MCF 10A (cell line): ENCODE measurements at regions not wholly inside any gene's neighbourhood (a gene's known extent, or its start where the extent isn't known, plus 50 kb on each side); places are given as distances from the start of the nearest gene placed in this dataset.
"Not testable (repeated sequence)": the region's sequence is repeated elsewhere in the genome, so short reads cannot be mapped to it uniquely, and the experiment has no call there.

Experiments used
- BruUV-seq: library from RNA; stranded (reverse); fragments of 400-500 nt; replicated peaks from 2 replicates; lab custom pipeline; 2021; lab: Mats Ljungman, UMichigan
- CTCF ChIA-PET: fragments of 300-600 bp; sonication (Branson Sonifier 250); formaldehyde crosslinking; extraction: SDS; loops from one replicate; lab custom pipeline; 2021; ENCODE audit warnings: antibody characterized with exemption, inconsistent platforms; lab: Yijun Ruan, JAX
- POLR2A ChIA-PET: fragments of 300-600, 350-650 bp; sonication (Branson Sonifier 250); formaldehyde crosslinking; extraction: SDS; loops from one replicate; lab custom pipeline; 2020; ENCODE audit warnings: antibody characterized with exemption, inconsistent platforms; lab: Yijun Ruan, JAX
- DNase-seq: peaks from one replicate; pipeline ENCODE4 v3.0.0-alpha.2; 2018; ENCODE audit not compliant: unreplicated experiment
- H3K27ac Mint-ChIP-seq: one replicate; pipeline ENCODE4 v1.8.0; 2022; ENCODE audit warnings: mild to moderate bottlenecking, low read depth, mixed read lengths; ENCODE audit not compliant: unreplicated experiment
- H3K27me3 Mint-ChIP-seq: one replicate; pipeline ENCODE4 v1.8.0; 2022; ENCODE audit warnings: mixed read lengths; ENCODE audit not compliant: insufficient read depth, unreplicated experiment
- H3K36me3 Mint-ChIP-seq: one replicate; pipeline ENCODE4 v1.8.0; 2022; ENCODE audit warnings: mild to moderate bottlenecking, moderate library complexity, mixed read lengths; ENCODE audit not compliant: insufficient read depth, unreplicated experiment
- H3K4me1 Mint-ChIP-seq: one replicate; pipeline ENCODE4 v1.8.0; 2022; ENCODE audit warnings: mixed read lengths; ENCODE audit not compliant: insufficient read depth, unreplicated experiment
- H3K4me3 Mint-ChIP-seq: one replicate; pipeline ENCODE4 v1.8.0; 2022; ENCODE audit warnings: mild to moderate bottlenecking, moderate library complexity, mixed read lengths; ENCODE audit not compliant: unreplicated experiment
- H3K9me3 Mint-ChIP-seq: one replicate; pipeline ENCODE4 v1.8.0; 2022; ENCODE audit warnings: mixed read lengths; ENCODE audit not compliant: unreplicated experiment
- intact Hi-C: fragments of 100-400 bp; cut with micrococcal nuclease; formaldehyde crosslinking; loops from 2 replicates; pipeline ENCODE4 v1.14.1; 2022
- TF ChIP-seq, protein P1 (sequence below): fragments of 200-600 bp; IDR thresholded peaks from one replicate; pipeline ENCODE4 v1.8.0; 2022; ENCODE audit warnings: antibody characterized with exemption, mild to moderate bottlenecking; ENCODE audit not compliant: unreplicated experiment

GRCh38 chrX:95950679-95951078 is 734.0 kb upstream of the DIAPH2 start:
- no TSS peak for BruUV-seq
- no peaks in the 10 kb centered on the region for H3K36me3 Mint-ChIP-seq
- no peaks in the 10 kb centered on the region for H3K9me3 Mint-ChIP-seq
- ChIA-PET CTCF (interaction anchor here (0.7 kb wide), 2 partner anchors 18 to 107 kb away, joined by 4 read pairs; no protein-coding TSS in a partner anchor), POLR2A (interaction anchor here (0.6 to 0.8 kb wide), 2 partner anchors 24 to 612 kb away, joined by 3 to 4 read pairs; no protein-coding TSS in a partner anchor)
- intact Hi-C loops = no loop called here
- no peak overlapping the region for H3K27ac Mint-ChIP-seq
- TF ChIP-seq, protein P1, sequence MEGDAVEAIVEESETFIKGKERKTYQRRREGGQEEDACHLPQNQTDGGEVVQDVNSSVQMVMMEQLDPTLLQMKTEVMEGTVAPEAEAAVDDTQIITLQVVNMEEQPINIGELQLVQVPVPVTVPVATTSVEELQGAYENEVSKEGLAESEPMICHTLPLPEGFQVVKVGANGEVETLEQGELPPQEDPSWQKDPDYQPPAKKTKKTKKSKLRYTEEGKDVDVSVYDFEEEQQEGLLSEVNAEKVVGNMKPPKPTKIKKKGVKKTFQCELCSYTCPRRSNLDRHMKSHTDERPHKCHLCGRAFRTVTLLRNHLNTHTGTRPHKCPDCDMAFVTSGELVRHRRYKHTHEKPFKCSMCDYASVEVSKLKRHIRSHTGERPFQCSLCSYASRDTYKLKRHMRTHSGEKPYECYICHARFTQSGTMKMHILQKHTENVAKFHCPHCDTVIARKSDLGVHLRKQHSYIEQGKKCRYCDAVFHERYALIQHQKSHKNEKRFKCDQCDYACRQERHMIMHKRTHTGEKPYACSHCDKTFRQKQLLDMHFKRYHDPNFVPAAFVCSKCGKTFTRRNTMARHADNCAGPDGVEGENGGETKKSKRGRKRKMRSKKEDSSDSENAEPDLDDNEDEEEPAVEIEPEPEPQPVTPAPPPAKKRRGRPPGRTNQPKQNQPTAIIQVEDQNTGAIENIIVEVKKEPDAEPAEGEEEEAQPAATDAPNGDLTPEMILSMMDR = no peak
- peaks cover 9% of the 10 kb centered on the region for H3K4me1 Mint-ChIP-seq
- no peak overlapping the region for H3K4me3 Mint-ChIP-seq
- peaks cover 27% of the 10 kb centered on the region for H3K27me3 Mint-ChIP-seq
- DNase-seq = no peak

GRCh38 chrX:95953564-95953963 is 731.1 kb upstream of the DIAPH2 start:
- ChIA-PET POLR2A (interaction anchor here (2.0 kb wide), 1 partner anchor 21 kb away, joined by 6 read pairs; no protein-coding TSS in a partner anchor), CTCF (no interaction called here)
- Mint-ChIP-seq H3K4me3 (no peak overlapping the region), H3K27me3 (peaks cover 12% of the 10 kb centered on the region), H3K9me3 (no peaks in the 10 kb centered on the region), H3K27ac (no peak overlapping the region), H3K36me3 (no peaks in the 10 kb centered on the region), H3K4me1 (peaks cover 9% of the 10 kb centered on the region)
- intact Hi-C loops = no loop called here
- no peak for DNase-seq
- BruUV-seq = no TSS peak
- TF ChIP-seq, protein P1 = no peak

- Mint-ChIP-seq H3K9me3 (no peaks in the 10 kb centered on the region), H3K4me1 (no peaks in the 10 kb centered on the region), H3K27ac (no peak overlapping the region), H3K36me3 (no peaks in the 10 kb centered on the region), H3K4me3 (no peak overlapping the region), H3K27me3 (no peaks in the 10 kb centered on the region)
- no TSS peak for BruUV-seq
- CTCF ChIA-PET = no interaction called here
- TF ChIP-seq, protein P1 = no peak
- no peak for DNase-seq
- intact Hi-C loops = no loop called here
- POLR2A ChIA-PET = no interaction called here
These were observed 727.9 kb upstream of the DIAPH2 start for GRCh38 chrX:95956745-95957144.

- H3K4me1 Mint-ChIP-seq = peaks cover 23% of the 10 kb centered on the region
- DNase-seq, CTCF ChIA-PET, BruUV-seq, H3K36me3 Mint-ChIP-seq, H3K9me3 Mint-ChIP-seq, H3K27me3 Mint-ChIP-seq, intact Hi-C loops, POLR2A ChIA-PET, H3K4me3 Mint-ChIP-seq, H3K27ac Mint-ChIP-seq: not testable (repeated sequence)
These were observed 711.1 kb upstream of the DIAPH2 start for GRCh38 chrX:95973456-95974095.
